Neural cell (in vitro differentiated cells): ENCODE measurements at regions not wholly inside any gene's neighbourhood (a gene's known extent, or its start where the extent isn't known, plus 50 kb on each side); places are given as distances from the start of the nearest gene placed in this dataset.

ENCODE experiments used
- H2AFZ ChIP-seq: fragments of 200-600, 300-800 bp; sonication (generic), shearing (Covaris generic); 2 replicates; pipeline ENCODE4 v1.6.0; 2014; ENCODE audit warnings: low read depth, mild to moderate bottlenecking, antibody characterized with exemption, low read length, moderate library complexity
- H3F3A ChIP-seq: fragments of 200-600 bp; shearing (Covaris generic); 2 replicates; pipeline ENCODE4 v1.6.1; 2016; ENCODE audit warnings: mild to moderate bottlenecking, moderate library complexity, mixed read lengths, antibody characterized with exemption, low read length; ENCODE audit not compliant: insufficient read depth, poor library complexity, severe bottlenecking
- H3K27ac ChIP-seq: fragments of 200-600, 300-800 bp; sonication (generic), shearing (Covaris generic); 2 replicates; pipeline ENCODE4 v1.5.1; 2014; ENCODE audit warnings: mild to moderate bottlenecking, low read length, moderate library complexity
- H3K27me3 ChIP-seq: fragments of 300-800, 200-600 bp; sonication (generic), shearing (Covaris generic); 2 replicates; pipeline ENCODE4 v1.6.0; 2014; ENCODE audit warnings: mild to moderate bottlenecking, low read depth, low read length, moderate library complexity; ENCODE audit not compliant: insufficient read depth
- H3K36me3 ChIP-seq: fragments of 300-800, 200-600 bp; sonication (generic), shearing (Covaris generic); 2 replicates; pipeline ENCODE4 v1.5.1; 2014; ENCODE audit warnings: mild to moderate bottlenecking, antibody characterized with exemption, low read length, moderate library complexity; ENCODE audit not compliant: insufficient read depth
- H3K4me2 ChIP-seq: fragments of 300-800, 200-600 bp; sonication (generic), shearing (Covaris generic); 2 replicates; pipeline ENCODE4 v1.6.0; 2014; ENCODE audit warnings: mild to moderate bottlenecking, low read length
- H3K4me3 ChIP-seq: fragments of 300-800, 200-600 bp; sonication (generic), shearing (Covaris generic); 2 replicates; pipeline ENCODE4 v1.5.1; 2014; ENCODE audit warnings: mild to moderate bottlenecking, low read length, moderate library complexity
- H3K79me2 ChIP-seq: fragments of 200-600 bp; shearing (Covaris generic); replicated peaks from 2 replicates; pipeline ENCODE4 v1.6.0; 2014; ENCODE audit warnings: mild to moderate bottlenecking, low read length, moderate library complexity; ENCODE audit not compliant: insufficient read depth
- H3K9ac ChIP-seq: fragments of 300-800, 200-600 bp; sonication (generic), shearing (Covaris generic); 2 replicates; pipeline ENCODE4 v1.6.1; 2016; ENCODE audit warnings: mild to moderate bottlenecking, low read length, mixed read lengths
- H3K9me2 ChIP-seq: fragments of 200-600 bp; shearing (Covaris generic); 2 replicates; pipeline ENCODE4 v1.6.1; 2016; ENCODE audit warnings: mild to moderate bottlenecking, low read length, mixed read lengths; ENCODE audit not compliant: insufficient read depth
- H3K9me3 ChIP-seq: fragments of 200-600, 300-800 bp; sonication (generic), shearing (Covaris generic); 2 replicates; pipeline ENCODE4 v1.6.1; 2016; ENCODE audit warnings: mild to moderate bottlenecking, mixed run types, low read length, moderate library complexity, mixed read lengths
- H4K20me1 ChIP-seq: fragments of 200-600 bp; shearing (Covaris generic); 2 replicates; pipeline ENCODE4 v1.6.1; 2016; ENCODE audit warnings: mild to moderate bottlenecking, mixed run types; ENCODE audit not compliant: insufficient read depth
- EP300 ChIP-seq: fragments of 450-650 bp; conservative IDR thresholded peaks from 2 replicates; pipeline ENCODE4 v1.6.1; 2014; ENCODE audit warnings: antibody characterized with exemption, mild to moderate bottlenecking, moderate library complexity; ENCODE audit not compliant: poor library complexity, severe bottlenecking
- EZH2 ChIP-seq: fragments of 200-600, 300-800 bp; shearing (Covaris generic), sonication (generic); IDR thresholded peaks from 2 replicates; pipeline ENCODE4 v1.6.1; 2014; ENCODE audit warnings: antibody characterized with exemption, low read length, borderline replicate concordance, mild to moderate bottlenecking; ENCODE audit not compliant: insufficient read depth, poor library complexity, severe bottlenecking
- MXI1 ChIP-seq: fragments of 450-650 bp; conservative IDR thresholded peaks from 2 replicates; pipeline ENCODE4 v1.6.1; 2014; ENCODE audit warnings: antibody characterized with exemption, mild to moderate bottlenecking; ENCODE audit not compliant: poor library complexity, severe bottlenecking
- POLR2AphosphoS5 ChIP-seq: IDR thresholded peaks from 2 replicates; pipeline ENCODE4 v1.6.1; 2012
- RAD21 ChIP-seq: fragments of 450-650 bp; conservative IDR thresholded peaks from 2 replicates; pipeline ENCODE4 v1.6.1; 2014; ENCODE audit warnings: antibody characterized with exemption, mild to moderate bottlenecking, moderate library complexity
- SMC3 ChIP-seq: fragments of 450-650 bp; conservative IDR thresholded peaks from 2 replicates; pipeline ENCODE4 v1.6.1; 2014; ENCODE audit warnings: antibody characterized with exemption, mild to moderate bottlenecking, moderate library complexity; ENCODE audit not compliant: poor library complexity
- TAF1 ChIP-seq: IDR thresholded peaks from 2 replicates; pipeline ENCODE4 v1.6.1; 2012; ENCODE audit warnings: low read depth
- TF ChIP-seq, protein P1 (sequence below): fragments of 450-650 bp; IDR thresholded peaks from 2 replicates; pipeline ENCODE4 v1.5.1; 2014; ENCODE audit warnings: antibody characterized with exemption, mild to moderate bottlenecking, moderate library complexity; ENCODE audit not compliant: poor library complexity, severe bottlenecking
- TF ChIP-seq, protein P2 (sequence below): IDR thresholded peaks from 2 replicates; pipeline ENCODE4 v1.6.1; 2012; ENCODE audit warnings: borderline replicate concordance

DNA sequence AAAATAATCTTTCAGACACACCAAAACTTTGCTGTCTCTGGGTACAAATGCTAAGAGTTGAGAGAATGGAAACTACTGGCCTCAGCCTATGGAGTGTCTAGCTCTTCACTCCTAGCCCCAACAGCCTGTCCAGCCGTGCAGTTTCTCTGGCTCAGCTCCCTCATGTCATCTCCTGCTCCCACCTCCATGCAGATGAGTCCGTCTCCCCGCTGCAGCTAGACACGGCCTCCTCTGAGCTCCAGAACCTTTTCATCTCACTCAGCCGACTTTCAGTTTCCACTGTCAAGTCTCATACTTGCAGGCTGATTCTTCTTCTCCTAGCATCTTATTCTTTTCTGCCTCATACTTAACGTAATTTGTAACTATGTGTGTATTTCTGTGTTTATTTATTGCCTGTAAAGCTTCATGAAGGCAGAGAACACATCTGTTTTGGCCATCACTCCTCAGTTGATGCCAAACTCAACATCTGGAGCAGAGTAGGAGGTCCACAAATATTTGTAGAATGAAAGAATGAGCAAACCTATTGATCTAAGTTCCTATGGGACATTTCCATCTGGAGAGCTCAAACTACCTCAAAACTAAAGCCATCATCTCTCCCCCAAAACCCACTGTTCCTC is 139.8 kb upstream of the PWP1 start:
- no peak for TF ChIP-seq RAD21
- TF ChIP-seq SMC3, result no peak
- TF ChIP-seq, protein P1, sequence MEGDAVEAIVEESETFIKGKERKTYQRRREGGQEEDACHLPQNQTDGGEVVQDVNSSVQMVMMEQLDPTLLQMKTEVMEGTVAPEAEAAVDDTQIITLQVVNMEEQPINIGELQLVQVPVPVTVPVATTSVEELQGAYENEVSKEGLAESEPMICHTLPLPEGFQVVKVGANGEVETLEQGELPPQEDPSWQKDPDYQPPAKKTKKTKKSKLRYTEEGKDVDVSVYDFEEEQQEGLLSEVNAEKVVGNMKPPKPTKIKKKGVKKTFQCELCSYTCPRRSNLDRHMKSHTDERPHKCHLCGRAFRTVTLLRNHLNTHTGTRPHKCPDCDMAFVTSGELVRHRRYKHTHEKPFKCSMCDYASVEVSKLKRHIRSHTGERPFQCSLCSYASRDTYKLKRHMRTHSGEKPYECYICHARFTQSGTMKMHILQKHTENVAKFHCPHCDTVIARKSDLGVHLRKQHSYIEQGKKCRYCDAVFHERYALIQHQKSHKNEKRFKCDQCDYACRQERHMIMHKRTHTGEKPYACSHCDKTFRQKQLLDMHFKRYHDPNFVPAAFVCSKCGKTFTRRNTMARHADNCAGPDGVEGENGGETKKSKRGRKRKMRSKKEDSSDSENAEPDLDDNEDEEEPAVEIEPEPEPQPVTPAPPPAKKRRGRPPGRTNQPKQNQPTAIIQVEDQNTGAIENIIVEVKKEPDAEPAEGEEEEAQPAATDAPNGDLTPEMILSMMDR, result no peak
- no peak for TF ChIP-seq TAF1
- TF ChIP-seq MXI1, result no peak
- no peak for TF ChIP-seq EP300
- TF ChIP-seq, protein P2, sequence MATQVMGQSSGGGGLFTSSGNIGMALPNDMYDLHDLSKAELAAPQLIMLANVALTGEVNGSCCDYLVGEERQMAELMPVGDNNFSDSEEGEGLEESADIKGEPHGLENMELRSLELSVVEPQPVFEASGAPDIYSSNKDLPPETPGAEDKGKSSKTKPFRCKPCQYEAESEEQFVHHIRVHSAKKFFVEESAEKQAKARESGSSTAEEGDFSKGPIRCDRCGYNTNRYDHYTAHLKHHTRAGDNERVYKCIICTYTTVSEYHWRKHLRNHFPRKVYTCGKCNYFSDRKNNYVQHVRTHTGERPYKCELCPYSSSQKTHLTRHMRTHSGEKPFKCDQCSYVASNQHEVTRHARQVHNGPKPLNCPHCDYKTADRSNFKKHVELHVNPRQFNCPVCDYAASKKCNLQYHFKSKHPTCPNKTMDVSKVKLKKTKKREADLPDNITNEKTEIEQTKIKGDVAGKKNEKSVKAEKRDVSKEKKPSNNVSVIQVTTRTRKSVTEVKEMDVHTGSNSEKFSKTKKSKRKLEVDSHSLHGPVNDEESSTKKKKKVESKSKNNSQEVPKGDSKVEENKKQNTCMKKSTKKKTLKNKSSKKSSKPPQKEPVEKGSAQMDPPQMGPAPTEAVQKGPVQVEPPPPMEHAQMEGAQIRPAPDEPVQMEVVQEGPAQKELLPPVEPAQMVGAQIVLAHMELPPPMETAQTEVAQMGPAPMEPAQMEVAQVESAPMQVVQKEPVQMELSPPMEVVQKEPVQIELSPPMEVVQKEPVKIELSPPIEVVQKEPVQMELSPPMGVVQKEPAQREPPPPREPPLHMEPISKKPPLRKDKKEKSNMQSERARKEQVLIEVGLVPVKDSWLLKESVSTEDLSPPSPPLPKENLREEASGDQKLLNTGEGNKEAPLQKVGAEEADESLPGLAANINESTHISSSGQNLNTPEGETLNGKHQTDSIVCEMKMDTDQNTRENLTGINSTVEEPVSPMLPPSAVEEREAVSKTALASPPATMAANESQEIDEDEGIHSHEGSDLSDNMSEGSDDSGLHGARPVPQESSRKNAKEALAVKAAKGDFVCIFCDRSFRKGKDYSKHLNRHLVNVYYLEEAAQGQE, result no peak
- TF ChIP-seq EZH2, result no peak
- TF ChIP-seq POLR2AphosphoS5, result no peak
- H3K4me2 ChIP-seq, result no peak overlapping the region
- no peak overlapping the region for H3K27ac ChIP-seq
- no peaks in the 10 kb centered on the region for H3F3A ChIP-seq
- no peaks in the 10 kb centered on the region for H3K36me3 ChIP-seq
- H2AFZ ChIP-seq, result no peak overlapping the region
- H3K9me2 ChIP-seq, result no peaks in the 10 kb centered on the region
- H3K4me3 ChIP-seq, result no peak overlapping the region
- no peak overlapping the region for H3K9ac ChIP-seq
- H3K9me3 ChIP-seq, result no peaks in the 10 kb centered on the region
- H3K79me2 ChIP-seq, result no peaks in the 10 kb centered on the region
- H3K27me3 ChIP-seq, result no peaks in the 10 kb centered on the region
- H4K20me1 ChIP-seq, result no peaks in the 10 kb centered on the region

DNA sequence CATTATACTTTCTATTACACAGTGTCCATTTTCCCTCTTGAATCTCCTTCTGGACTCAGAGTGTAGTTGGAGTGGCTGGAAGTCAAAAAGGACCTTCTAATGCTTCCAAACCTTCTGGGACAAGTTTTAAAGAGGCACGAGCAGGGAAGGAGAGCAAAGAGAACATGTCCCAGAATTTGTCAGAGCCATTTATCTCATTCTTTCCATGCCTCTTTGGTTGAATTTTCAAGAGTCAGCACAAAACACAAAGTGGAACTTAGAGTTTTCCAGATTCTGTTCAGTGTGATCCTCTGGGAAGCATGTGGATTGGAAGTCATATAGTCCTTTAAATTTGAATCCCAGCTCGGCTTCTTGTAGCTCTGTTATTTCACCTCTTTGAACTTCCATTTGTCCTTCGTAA is 138.2 kb upstream of the PWP1 start:
- H3K9me2 ChIP-seq, result no peaks in the 10 kb centered on the region
- no peak overlapping the region for H2AFZ ChIP-seq
- H4K20me1 ChIP-seq, result no peaks in the 10 kb centered on the region
- H3K9me3 ChIP-seq, result no peaks in the 10 kb centered on the region
- TF ChIP-seq MXI1 (no peak), EZH2 (no peak), TAF1 (no peak), SMC3 (no peak), EP300 (no peak), RAD21 (no peak), POLR2AphosphoS5 (no peak)
- TF ChIP-seq, protein P2, result no peak
- TF ChIP-seq, protein P1, result no peak
- no peak overlapping the region for H3K27ac ChIP-seq
- H3K9ac ChIP-seq, result no peak overlapping the region
- H3K4me2 ChIP-seq, result no peak overlapping the region
- no peaks in the 10 kb centered on the region for H3K36me3 ChIP-seq
- no peak overlapping the region for H3K4me3 ChIP-seq
- no peaks in the 10 kb centered on the region for H3F3A ChIP-seq
- H3K27me3 ChIP-seq, result no peaks in the 10 kb centered on the region
- no peaks in the 10 kb centered on the region for H3K79me2 ChIP-seq
